ENCODE measurements at regions not wholly inside any gene's neighbourhood (a gene's known extent, or its start where the extent isn't known, plus 50 kb on each side); places are given as distances from the start of the nearest gene placed in this dataset.

DNA sequence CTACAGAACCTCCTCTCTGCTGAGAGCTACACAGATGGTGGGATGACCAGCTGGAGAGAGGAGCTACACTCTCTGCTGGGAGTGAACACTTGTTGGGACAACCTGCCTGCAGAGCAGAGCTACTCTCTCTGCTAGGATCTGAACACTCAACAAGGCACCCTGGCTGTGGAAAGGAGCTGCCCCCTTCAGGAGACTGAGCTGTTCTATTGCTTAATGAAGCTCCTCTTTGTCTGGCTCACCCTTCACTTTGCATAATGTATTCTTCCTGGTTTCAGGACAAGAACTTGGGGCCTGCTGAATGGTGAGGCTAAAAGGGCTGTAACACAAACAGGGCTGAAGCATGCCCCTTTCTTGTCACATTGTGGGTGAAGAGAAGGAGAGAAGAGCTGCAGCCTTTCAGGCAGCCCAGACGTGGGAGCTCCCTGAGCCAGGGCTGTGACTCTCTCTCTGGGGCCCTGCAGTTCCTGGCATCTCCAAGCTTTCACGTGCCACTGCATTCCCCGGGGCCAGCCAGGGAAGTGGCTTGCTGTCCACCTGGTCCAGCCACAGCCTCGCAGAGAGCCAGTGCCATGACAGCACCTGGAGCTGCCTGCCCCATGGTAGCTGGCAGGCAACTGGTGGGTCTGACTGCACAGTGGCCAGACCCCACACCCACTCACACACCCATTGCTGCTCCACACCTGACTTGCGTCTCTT is 272.8 kb upstream of the KCNJ16 start:
- DNase-seq (ENCODE audit: low spot score), result no peak
- TF ChIP-seq, protein P1, sequence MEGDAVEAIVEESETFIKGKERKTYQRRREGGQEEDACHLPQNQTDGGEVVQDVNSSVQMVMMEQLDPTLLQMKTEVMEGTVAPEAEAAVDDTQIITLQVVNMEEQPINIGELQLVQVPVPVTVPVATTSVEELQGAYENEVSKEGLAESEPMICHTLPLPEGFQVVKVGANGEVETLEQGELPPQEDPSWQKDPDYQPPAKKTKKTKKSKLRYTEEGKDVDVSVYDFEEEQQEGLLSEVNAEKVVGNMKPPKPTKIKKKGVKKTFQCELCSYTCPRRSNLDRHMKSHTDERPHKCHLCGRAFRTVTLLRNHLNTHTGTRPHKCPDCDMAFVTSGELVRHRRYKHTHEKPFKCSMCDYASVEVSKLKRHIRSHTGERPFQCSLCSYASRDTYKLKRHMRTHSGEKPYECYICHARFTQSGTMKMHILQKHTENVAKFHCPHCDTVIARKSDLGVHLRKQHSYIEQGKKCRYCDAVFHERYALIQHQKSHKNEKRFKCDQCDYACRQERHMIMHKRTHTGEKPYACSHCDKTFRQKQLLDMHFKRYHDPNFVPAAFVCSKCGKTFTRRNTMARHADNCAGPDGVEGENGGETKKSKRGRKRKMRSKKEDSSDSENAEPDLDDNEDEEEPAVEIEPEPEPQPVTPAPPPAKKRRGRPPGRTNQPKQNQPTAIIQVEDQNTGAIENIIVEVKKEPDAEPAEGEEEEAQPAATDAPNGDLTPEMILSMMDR (IDR thresholded peaks at IDR 0.05; ENCODE audit: extremely low read depth, insufficient read depth, missing control alignments), result no peak
- in situ Hi-C loops (cut with MboI; ENCODE audit: low pct_unique_long_range_greater_than_20kb, low sequenced_read_pairs, unreplicated experiment), result no loop called here

DNA sequence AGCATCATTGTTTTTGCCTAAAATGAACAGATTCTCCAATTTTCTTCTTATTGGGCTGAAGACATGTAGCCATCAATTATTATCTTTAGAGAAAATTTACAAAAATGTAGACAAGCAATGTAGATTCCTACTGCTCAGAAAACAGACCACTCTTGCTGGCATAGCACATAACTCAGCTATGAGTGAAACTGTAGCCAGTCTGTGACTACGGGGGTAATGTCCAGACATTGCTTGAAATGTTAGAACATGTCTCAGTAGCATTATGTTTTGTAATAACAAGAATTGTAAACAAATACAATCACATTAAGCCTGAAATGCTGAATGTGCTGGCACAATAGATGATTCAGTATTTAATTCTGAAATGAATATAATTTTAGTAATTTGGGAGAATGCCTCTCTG is 265.7 kb upstream of the KCNJ16 start:
- TF ChIP-seq, protein P1 (IDR thresholded peaks at IDR 0.05; ENCODE audit: extremely low read depth, insufficient read depth, missing control alignments), result no peak
- no peak for DNase-seq (ENCODE audit: low spot score)
- in situ Hi-C loops (cut with MboI; ENCODE audit: low pct_unique_long_range_greater_than_20kb, low sequenced_read_pairs, unreplicated experiment), result no loop called here

DNA sequence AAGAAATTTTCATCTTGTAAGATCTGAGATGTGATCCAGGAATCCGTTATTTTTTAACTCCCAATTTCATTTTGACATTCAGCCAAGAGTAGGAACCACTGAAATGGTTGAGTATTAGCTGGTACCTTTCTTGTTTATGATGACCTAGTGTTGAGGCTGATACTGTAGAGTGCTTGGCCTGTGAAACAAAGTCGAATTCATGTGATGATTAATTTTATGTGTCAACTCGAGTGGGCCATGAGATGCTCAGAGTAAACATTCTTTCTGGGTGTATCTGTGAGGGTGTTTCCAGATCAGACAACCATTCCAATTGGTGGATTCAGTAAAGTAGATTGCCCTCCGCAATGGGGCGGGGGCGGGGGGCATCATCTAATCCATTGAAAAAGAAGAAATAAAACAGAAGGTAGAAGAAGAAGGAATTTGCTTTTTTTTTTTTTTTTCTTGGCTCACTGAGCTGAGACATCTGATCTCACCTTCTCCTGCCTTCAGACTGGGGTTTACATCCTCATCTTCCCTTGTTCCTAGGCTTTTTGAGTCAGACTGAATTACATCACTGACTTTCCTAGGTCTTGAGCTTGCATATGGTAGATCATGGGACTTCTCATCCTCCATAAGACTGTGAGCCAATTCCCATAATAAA is 264.6 kb upstream of the KCNJ16 start:
- in situ Hi-C loops (cut with MboI; ENCODE audit: low pct_unique_long_range_greater_than_20kb, low sequenced_read_pairs, unreplicated experiment), result no loop called here
- TF ChIP-seq, protein P1 (IDR thresholded peaks at IDR 0.05; ENCODE audit: extremely low read depth, insufficient read depth, missing control alignments), result no peak
- DNase-seq (ENCODE audit: low spot score), result no peak

DNA sequence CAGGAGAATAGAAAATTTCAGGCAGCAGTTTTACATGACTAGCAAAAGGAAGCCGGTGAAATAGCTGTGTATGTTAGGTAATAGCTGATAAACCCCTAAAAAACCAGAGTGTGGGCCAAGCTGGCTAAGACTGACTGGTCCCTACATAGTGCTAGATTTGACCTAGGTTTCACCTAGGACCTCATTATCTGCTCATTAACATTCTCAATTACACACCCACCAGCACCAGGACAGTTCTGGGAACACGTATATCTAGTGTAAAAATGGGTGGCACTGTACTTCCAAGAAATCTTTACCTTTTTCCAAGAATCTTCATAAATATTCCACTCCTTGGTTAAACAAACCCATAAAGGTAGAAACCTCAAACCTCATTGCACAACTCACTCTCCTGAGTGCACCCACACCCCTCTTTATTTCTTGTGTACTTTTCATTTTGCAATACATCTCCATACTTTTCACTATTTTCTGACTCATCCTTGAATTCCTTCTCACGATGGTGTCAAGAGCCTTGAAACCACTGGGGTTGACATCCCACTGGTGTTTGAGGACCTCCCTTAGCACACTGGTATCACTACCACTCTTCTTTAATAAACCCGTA is 262.7 kb upstream of the KCNJ16 start:
- TF ChIP-seq, protein P1 (IDR thresholded peaks at IDR 0.05; ENCODE audit: extremely low read depth, insufficient read depth, missing control alignments), result no peak
- DNase-seq (ENCODE audit: low spot score), result no peak
- in situ Hi-C loops (cut with MboI; ENCODE audit: low pct_unique_long_range_greater_than_20kb, low sequenced_read_pairs, unreplicated experiment), result no loop called here

DNA sequence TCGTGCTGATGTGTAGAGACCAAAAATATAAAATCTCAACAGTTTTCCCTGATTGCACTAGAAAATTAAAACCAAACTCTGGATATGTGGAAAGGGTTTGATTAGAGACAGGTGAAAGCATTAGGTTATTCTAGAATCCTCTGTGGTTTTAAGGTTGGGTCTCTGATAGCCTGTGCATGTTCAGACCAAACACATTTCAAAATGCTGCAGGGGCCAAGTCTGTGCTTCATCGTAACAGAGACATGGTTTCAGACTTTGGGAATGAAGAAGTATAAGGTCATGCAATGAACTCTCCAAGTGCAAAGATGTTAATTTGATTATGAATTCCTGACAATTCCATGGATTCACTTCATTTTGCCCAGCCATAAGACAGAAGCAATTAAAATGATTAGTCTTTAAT is 261.0 kb upstream of the KCNJ16 start:
- in situ Hi-C loops (cut with MboI; ENCODE audit: low pct_unique_long_range_greater_than_20kb, low sequenced_read_pairs, unreplicated experiment), result no loop called here
- TF ChIP-seq, protein P1 (IDR thresholded peaks at IDR 0.05; ENCODE audit: extremely low read depth, insufficient read depth, missing control alignments), result no peak
- DNase-seq (ENCODE audit: low spot score), result no peak

DNA sequence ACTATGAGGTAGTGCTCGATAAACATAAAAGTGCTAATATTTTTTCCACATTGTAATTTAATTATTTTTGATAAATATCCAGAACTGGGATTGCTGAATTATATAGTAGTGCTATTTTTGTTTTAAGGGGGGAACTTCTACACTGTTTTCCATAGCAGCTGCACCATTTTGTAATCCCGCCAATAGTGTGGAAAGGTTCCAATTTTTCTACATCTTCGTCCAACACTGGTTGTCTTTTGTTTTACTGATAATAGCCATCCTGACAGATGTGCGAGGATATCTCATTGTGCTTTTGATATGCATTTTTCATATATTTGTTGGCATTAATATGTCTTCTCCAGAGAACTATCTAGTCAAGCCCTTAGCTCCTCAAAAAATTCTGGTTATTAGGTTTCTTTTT is 259.6 kb upstream of the KCNJ16 start:
- TF ChIP-seq, protein P1 (IDR thresholded peaks at IDR 0.05; ENCODE audit: extremely low read depth, insufficient read depth, missing control alignments), result no peak
- in situ Hi-C loops (cut with MboI; ENCODE audit: low pct_unique_long_range_greater_than_20kb, low sequenced_read_pairs, unreplicated experiment), result no loop called here
- DNase-seq (ENCODE audit: low spot score), result no peak
